CD4-positive, alpha-beta T cell treated with Interleukin-4 for 1 hour (primary cell): ENCODE measurements at regions not wholly inside any gene's neighbourhood (a gene's known extent, or its start where the extent isn't known, plus 50 kb on each side); places are given as distances from the start of the nearest gene placed in this dataset.

Experiments used
- DNase-seq, 2 donors: peaks; one replicate each; pipeline ENCODE4 v3.0.0-alpha.2; 2020 to 2022

GRCh38 chr9:1598270-1598669 lies 416.9 kb upstream of the SMARCA2 start:
- no peak for DNase-seq

DNA sequence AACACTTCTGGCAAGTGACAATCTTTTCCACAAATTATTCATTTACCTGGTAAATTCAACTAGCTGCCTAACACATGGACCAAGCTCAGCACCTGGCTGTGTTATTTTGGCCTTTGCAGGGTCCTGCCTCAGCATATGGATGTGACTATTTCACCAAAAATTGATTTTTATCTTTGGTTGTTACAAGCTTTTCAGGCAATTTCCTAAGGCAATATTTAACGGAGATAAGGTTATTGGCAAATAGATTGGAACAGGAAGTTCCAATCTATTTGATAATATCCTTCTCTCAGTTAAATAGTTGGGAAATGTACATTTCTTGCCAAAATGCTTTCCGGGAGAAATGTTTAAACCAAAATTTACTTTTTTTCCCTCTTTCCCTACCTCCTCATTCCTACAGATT lies 415.2 kb upstream of the SMARCA2 start:
- no peak for DNase-seq

DNA sequence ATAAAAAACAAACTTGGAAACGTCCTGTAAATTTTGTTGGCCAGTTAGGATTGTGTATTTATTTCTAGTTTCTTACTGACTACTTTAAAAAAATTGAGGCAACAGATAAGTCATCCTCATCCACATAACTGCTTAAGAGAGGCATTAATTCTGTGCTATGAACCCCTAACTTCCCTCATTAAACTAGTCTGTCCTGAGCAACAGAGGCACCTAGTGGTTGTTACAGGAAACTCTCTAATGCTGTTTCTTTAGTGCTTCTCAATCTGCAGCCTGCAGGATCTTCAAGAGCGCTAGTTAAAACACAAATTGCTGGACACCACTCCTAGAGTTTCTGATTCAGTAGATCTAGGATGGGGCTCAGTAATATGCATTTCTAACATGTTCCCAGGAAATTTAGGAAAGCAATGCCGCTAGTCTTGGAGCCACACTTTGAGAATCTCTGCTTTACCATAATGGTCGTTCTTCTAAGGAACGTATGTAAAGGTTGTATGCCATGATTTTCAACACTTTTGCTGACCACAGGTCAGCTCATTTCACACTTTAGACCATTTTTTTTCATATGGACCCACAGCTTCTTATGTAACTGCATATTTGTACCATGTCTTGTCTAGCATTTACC lies 410.1 kb upstream of the SMARCA2 start:
- DNase-seq = no peak

- DNase-seq = no peak
Measured at GRCh38 chr9:1606253-1606652, 408.9 kb upstream of the SMARCA2 start.

GRCh38 chr9:1612886-1613285 lies 402.3 kb upstream of the SMARCA2 start:
- no peak for DNase-seq

DNA sequence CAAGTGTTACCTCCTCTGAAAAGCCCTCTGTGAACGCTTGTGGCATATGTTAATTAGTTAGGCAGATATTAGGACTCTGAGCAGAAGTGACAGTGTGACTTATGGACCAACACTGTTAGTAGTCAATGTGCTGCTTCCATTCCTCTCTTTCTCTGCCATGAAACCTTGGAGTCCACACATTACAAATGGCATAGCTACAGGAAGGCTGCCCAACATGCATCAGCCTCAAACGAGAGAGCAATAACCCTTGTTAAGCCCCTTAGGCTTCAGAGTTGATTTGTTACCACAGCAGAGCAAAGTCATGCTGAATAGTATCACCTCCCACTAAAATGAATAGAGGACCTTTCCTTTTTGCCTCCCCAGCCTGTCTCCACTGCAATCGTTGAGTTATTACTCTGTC lies 397.7 kb upstream of the SMARCA2 start:
- no peak for DNase-seq

- DNase-seq = no peak
Measured at GRCh38 chr9:1619915-1620710, 395.0 kb upstream of the SMARCA2 start.

DNA sequence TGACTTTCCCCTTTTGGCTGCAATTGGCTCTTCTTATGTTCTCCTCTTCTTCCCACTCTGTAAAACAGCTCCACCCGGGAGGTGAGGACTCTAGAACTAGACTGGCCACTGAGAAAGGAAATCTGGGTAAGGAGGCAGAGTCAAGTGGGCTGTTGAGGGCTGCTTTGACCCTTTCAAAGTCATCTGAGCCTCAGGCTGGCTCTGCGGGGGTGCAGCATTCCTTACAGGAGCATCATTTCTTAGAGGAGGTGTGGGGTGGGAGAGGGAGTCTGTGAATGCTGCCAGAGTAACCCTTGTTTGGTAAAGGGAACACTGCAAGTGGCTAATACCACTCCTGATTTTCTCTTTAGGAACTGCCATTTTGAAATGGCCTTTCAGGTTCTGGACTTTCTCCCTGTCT lies 377.7 kb upstream of the SMARCA2 start:
- DNase-seq = no peak

GRCh38 chr9:1639166-1639565 lies 376.0 kb upstream of the SMARCA2 start:
- DNase-seq = no peak

DNA sequence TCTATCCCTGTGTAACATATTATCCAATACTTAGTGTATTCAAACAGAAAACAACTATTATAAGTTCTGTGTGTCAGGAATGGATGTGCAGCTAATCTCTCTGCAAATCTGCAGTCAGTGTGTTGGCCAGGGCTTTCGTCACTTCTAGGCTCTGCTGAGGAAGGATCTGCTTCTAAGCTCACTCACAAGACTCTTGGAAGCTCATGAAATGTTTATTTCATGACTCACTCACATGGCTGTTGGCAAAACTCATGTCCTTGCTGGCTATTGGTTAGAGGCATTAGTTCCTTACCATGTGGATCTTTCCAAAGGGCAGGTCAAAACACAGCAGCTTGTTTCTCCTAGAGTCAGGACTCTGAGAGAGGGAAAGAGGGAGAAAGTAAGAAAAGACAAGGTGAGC lies 367.4 kb upstream of the SMARCA2 start:
- DNase-seq = no peak

DNA sequence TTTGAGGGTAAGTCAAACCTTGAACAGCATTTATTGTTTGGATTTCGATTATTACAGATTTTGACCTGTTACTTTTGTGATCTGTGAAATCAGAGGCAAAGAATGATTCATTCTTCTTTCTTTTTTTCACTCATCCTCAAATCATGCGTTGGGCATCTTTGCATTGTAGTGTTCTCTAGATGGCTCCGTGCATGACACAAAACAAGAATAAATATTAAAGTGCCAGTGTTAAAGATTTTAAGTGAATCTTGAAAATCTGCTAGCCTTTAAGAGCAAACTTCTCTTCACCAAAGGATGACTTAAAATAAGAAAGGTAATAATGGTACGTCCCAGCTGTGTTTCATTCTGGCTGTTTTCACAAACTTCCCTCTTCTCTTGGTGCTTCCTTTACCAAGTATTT lies 361.9 kb upstream of the SMARCA2 start:
- no peak for DNase-seq

- DNase-seq = no peak
Measured at GRCh38 chr9:1658661-1659362, 356.3 kb upstream of the SMARCA2 start.

- no peak for DNase-seq
Measured at GRCh38 chr9:1659363-1659690, 355.8 kb upstream of the SMARCA2 start.

DNA sequence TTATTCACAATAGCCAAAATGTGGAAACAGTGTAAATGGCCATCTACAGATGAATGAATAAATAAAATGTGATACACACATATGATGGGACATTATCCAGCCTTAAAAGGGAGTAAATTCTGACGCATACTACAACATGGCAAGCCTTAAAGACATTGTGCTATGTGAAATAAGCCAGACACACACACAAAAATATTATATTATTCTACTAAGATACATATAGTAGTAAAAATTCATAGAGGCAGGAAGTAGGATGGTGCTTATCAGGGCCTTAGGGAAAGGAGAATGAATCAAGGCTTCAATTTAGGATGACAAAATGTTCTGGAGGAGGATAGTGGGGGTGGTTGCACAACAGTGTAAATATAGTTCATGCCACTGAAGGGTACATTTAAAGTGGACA lies 346.7 kb upstream of the SMARCA2 start:
- no peak for DNase-seq

DNA sequence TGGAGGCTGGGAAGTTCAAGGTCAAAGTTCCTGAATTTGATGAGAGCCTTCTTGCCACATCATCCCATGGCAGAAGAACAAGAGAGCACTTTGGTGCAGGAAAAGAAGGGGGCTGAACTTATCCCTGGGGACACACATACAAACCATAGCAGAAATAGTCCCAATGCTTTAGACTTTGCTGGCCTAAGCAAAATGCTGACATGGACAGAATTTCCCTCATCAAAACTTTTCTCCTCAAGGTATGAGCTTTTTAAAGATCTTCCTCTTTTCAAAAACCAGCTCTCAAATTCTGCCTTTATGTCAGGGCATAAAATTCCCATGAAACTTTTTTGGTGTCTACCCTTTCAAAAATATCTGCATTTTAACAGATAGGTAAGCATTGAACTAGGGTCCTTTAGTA lies 341.8 kb upstream of the SMARCA2 start:
- no peak for DNase-seq

- DNase-seq = no peak
Measured at GRCh38 chr9:1676771-1677170, 338.4 kb upstream of the SMARCA2 start.

- no peak for DNase-seq
Measured at GRCh38 chr9:1683951-1684350, 331.2 kb upstream of the SMARCA2 start.

- no peak for DNase-seq
Measured at GRCh38 chr9:1698991-1699390, 316.2 kb upstream of the SMARCA2 start.

DNA sequence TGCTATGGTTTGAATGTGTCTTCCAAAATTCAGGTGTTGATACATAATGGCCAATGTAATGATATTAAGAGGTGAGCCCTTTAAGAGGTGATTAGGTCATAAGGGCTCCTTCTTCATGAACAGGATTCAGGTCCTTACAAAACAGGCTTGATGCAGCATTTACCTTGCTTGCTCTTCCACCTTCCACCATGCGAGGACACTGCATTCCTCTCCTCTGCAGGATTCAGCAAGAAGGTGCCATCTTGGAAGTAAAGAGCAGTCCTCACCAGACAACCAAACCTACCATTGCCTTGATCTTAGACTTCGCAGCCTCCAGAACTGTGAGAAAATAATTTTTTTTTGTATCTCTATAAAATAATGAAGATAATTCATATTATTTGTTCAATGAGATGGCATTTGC lies 314.0 kb upstream of the SMARCA2 start:
- no peak for DNase-seq

- DNase-seq = no peak
Measured at GRCh38 chr9:1702701-1703100, 312.4 kb upstream of the SMARCA2 start.

GRCh38 chr9:1707291-1707690 lies 307.9 kb upstream of the SMARCA2 start:
- no peak for DNase-seq

GRCh38 chr9:1708219-1708618 lies 306.9 kb upstream of the SMARCA2 start:
- no peak for DNase-seq

GRCh38 chr9:1709347-1709746 lies 305.8 kb upstream of the SMARCA2 start:
- DNase-seq = peak in 1 of 2 donors; percentile 21

GRCh38 chr9:1712861-1713450 lies 302.2 kb upstream of the SMARCA2 start:
- DNase-seq = no peak
